GM21825 (cell line): ENCODE measurements at regions not wholly inside any gene's neighbourhood (a gene's known extent, or its start where the extent isn't known, plus 50 kb on each side); places are given as distances from the start of the nearest gene placed in this dataset.

Experiments
- ATAC-seq: cut with Tn5 transposase; IDR thresholded peaks from one replicate; pipeline ENCODE4 v1.9.1; 2021; ENCODE audit warnings: mild to moderate bottlenecking, moderate library complexity; ENCODE audit not compliant: unreplicated experiment

- no peak for ATAC-seq
Observed at GRCh38 chr5:61777292-61777691, 445.2 kb downstream of the ZSWIM6 start.

- ATAC-seq = no peak
Observed at GRCh38 chr5:61779743-61780142, 447.7 kb downstream of the ZSWIM6 start.

GRCh38 chr5:61783481-61783880 is 451.4 kb downstream of the ZSWIM6 start:
- ATAC-seq = no peak

DNA sequence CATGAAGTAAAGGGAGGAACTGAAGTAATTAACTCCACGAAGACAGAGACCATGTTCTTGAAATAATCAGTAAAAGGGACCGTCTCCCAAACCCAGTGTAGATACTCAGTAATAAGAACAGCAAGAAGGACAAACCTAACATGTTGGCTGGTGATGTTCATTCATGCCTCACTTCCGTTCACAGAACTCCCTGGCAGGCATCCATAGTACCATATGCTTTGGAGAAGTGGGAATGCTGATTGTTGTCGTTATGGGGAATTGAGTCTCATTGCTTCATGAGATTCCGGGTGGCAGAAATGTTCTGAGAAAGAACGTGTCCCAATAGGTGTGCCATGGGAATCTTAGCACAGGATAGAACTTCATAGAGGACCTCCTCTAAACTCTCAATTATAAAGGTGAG is 452.3 kb downstream of the ZSWIM6 start:
- ATAC-seq = no peak

DNA sequence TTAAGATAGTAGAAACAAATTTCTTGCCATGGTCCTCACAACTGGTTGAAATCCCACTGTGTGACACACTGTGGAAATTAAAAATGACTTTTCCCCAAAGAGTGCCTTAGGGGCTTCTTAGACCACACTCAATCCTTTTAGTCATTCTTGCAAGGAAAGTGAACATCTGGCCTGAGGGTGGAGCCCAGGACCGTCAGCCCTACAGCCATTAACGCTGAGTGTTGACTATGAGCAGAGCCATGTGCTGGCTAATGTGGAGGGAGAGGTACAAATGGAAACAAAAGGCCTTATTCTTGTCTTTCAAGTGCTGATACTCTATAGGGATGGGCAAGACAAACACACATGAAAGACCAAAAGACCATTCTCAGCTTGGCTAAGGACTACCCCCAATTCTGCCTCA is 456.5 kb downstream of the ZSWIM6 start:
- no peak for ATAC-seq

- ATAC-seq = no peak
Observed at GRCh38 chr5:61790007-61790406, 457.9 kb downstream of the ZSWIM6 start.

DNA sequence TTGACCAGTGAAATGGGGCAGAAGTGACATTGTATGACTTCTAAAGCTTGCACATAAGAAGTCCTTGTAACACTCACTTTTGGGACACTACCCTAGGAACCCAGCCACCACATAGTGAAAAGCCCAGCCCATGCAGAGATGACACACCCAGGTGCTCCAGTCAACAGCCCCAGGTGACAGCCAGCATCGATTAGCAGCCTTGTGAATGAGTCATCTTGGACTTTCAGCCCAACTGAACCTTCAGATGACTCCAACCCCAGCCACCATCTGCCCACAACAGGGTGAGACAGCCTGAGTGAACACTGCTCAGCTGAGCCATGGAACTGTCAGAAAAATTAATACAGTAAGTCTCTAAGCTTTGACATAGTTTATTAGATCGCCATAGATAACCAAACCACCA is 458.6 kb downstream of the ZSWIM6 start:
- ATAC-seq = no peak

DNA sequence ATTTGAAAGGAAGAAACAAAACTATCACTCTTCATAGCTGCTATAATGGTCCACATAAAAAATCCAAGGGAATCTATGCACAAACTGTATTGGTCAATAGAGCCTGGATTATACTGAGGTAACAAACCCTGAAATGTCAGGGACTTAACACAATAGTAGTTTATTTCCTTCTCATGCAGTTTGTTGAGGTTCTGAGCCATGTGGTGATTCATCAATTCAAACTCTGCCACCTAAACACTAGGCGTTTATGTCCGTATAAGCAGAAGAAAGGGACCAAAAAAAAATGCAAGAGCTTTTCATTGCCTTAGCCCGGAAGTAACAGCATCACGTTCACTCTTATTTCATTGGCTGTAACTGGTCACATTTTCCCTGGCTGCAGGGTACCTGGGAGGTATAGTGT is 464.7 kb downstream of the ZSWIM6 start:
- ATAC-seq = no peak

DNA sequence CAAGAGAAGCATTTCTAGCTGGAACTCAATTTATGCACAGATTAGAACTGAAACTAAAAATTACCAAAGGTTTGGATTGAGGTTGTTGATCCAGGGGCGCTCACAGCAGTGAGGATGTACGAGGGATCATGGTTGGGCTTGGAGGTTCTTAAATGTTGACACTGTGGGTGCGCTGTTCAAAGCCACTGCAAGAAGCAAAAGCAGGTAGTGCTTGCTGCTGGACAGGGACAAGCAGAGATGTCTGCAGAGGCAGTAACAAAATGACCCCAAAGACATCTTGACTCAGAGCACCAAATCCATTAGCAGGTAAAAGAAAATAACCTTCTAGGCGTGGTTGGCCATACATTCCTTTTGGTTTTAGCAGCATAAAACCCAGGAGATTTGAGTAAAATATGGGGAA is 468.4 kb downstream of the ZSWIM6 start:
- no peak for ATAC-seq

DNA sequence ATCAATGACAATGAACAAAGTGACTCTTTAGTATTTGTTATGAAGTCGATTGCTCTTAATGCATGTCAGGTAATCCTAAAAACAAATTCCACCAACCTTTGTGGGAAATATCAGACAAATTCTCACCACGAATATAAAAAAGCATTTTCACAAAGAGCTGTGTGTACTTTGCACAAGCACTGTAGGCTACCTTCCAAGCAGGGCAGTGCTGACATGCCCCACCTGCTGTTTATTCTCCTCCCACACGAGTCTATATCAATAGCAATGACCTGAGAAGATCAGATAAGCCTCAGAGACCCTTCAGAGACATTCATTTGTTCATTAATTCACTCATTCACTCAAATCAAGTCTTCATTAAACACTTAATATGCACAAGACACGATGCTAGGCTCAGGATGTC is 469.1 kb downstream of the ZSWIM6 start:
- no peak for ATAC-seq

DNA sequence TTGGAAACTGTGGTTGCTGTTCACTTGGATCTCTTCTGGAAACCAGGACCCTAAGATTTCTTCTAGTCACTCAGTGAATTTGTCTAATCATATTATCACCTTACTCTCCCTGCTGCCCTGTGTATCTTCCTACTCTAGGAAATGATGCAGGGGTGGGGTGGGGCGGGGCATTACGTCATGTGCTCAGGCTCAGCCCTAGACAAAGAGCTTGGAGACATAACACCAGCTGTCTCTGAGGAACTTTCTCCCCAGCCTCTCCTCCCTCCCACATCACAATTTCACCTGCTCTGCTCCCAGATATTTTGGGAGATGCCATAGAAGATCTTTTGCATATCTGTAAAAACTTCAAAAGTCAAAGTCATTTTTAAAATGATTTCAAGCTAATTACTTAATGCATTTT is 470.4 kb downstream of the ZSWIM6 start:
- no peak for ATAC-seq

DNA sequence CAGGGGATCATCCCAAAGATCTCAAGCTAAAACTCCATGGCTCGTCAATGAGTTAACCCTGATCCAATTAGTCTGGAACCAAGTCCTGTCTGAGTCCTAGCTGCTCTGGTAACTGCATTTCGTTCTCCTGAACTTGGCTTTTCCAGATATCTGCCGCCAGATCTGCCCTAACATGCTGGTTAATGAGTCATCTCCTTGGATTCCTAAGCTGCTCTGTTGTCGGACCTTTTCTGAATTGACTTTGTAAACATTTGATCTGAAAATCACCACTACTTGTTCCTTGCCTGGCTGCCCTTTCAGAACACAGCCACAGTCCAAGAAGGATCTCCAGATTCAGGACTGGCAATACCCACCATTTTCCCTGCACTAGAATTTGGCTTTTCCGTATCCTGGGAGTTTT is 473.0 kb downstream of the ZSWIM6 start:
- no peak for ATAC-seq

DNA sequence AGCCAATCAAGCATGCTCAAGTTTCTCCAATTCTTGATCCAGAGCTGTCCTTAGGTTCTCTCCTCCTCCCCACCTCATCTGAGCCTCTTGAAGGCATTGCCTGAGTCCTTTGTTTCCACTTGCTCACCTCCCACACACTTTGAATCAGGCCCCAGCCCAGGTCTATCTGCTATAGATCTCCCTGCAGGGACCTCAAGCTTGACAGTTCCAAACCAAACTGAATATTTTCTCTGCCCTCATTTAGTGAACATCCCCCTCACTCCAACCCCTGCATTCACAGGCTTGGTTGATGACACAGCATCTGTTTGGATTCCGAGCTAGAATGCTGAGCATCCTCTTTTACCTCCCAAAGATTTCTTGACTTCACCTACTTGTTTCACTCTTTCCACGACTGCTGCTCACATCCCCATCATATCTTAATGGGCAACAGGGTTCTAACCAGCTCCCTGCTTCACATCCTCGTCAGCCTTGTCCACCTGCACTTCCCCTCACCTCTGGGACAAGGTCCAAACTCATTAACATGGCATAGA is 474.5 kb downstream of the ZSWIM6 start:
- ATAC-seq = no peak

DNA sequence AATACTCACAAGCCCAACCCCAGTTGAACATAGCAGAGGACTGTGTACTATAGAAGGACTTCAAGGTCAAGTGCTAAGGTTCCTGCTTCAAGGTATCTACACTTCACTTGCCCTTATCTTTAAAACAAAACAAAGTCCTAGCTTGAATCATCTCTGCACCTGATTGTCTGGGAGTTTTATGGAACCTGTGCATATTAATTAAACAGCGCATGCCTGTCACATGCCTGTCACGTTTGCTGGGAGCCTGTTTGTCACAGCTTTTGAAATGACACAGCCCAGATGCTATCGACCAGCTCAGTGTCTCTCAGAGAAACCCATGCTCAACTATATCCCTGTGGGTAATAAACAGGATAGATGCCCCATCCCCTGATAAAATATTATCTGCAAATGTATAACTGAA is 476.0 kb downstream of the ZSWIM6 start:
- no peak for ATAC-seq

DNA sequence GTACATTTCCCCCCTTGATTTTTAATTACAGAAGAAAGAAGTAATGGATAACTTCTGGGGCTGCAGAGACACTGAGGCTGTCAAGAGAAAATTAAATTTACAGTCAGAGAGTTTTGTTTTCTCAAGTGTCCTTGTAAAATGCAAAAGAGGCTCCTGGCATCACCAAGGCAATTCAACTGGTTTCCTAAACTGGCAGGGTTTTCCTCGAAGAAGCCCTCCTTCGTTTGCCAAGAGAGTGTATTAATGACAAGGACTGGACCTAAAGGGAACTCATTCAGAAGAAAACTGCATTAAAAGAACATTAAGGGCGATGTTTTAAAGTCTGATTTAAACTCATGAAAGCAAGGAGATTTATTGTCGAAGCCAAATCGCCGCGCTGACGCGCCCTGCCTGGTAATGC is 476.9 kb downstream of the ZSWIM6 start:
- ATAC-seq = no peak

- no peak for ATAC-seq
Observed at GRCh38 chr5:61809651-61810050, 477.6 kb downstream of the ZSWIM6 start.

- no peak for ATAC-seq
Observed at GRCh38 chr5:61811052-61811451, 479.0 kb downstream of the ZSWIM6 start.

DNA sequence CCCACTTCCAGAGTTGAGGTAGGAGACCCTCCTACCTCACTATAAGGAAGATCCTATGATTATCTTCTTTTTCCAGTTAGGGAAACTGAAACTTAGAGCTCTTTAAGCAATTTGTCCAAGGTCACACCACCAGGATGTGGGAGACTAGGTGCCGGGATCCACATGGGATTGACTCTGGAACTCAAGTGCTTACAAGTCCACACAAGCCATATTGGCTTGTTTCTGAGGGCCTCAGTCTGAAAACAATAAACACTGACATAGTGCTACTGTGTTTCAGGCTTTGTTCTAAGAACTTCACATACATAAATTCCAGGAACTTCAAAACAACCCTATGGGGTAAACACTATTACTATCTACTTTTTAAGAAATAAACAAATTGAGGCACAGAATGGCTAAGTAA is 481.3 kb downstream of the ZSWIM6 start:
- ATAC-seq = no peak

DNA sequence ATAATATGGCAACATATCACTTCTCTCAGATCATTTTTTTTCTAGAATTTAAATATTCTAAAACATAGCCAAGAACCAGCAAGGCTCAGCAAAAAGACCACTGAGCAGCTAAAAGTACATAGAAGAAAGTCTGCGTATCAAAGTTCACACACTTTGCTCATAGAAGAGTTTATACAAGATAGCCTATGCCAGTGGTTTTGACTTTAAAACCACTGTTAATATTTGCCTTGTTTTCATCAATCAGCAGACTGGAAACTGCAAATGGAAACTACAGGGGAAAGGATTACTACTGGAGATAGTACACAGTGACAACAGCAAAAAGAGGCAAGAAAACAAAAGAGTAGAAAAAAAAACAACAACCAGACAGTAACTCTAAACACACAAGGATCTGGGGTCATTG is 483.3 kb downstream of the ZSWIM6 start:
- no peak for ATAC-seq

DNA sequence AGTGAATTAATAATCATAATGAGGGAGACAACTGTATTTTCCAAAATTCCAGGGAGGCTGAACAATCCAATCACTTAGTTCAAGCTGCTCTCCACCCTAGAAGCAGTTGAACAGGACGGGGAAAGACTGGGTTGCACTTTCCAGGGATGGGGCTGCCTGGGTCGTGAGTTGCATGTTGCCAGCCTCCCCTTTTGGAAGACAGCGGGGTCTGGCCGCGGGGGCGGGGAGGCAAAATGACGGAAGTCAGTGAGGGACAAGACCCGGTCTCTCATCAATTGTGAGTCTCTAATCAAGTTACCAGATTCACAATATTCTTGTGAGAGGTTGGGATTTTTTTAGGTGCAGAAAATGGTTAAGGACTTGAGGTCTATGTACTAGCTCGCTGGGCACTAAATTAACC is 484.1 kb downstream of the ZSWIM6 start:
- no peak for ATAC-seq

GRCh38 chr5:61816585-61817450 is 484.8 kb downstream of the ZSWIM6 start:
- ATAC-seq = no peak

DNA sequence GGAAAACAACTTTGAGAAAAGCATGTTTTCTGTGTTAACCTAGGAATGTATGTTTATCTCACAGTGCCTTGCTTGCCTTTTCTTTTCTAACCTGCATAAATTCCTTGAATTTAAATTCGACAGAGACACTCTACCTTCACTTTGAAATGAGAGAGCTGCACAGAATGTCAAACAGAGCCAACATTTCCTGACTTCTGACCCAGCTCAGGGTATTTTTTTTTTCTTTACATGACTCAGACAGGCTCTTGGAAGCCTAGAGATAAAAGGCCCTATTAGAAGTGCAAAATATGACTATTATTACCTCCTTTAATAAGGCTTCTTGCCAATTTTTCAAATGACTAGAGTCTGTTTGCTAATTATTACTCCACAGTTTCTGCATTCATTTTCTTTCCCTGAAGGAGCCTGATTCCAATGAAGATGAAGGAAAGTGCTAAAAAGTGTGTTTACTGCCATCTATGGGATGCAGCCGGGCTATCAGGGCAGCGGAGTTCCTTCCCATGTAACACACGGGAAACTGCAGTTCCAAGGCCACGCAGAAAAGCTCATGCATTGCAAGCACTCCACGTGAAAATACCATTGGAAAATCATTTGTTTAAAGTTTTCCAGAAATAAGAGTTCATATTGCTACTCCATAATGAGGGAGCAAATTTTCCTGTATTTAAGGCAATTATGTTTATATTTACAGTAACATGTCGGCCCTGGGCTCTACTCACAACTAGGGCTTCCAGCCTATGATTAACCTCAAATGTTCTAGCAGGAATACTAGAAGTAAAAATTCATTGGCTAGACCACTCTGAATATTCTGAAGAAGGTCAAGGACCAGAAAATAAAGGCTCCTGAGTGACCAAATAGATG is 485.6 kb downstream of the ZSWIM6 start:
- no peak for ATAC-seq
